Stimulated activated CD4-positive, alpha-beta T cell treated with anti-CD3 and anti-CD28 coated beads, Interleukin-1b, Interleukin-23, amount 100 ng/mL, for 48 hours (primary cell): ENCODE measurements at regions not wholly inside any gene's neighbourhood (a gene's known extent, or its start where the extent isn't known, plus 50 kb on each side); places are given as distances from the start of the nearest gene placed in this dataset.

Experiments
- DNase-seq: peaks from one replicate; pipeline ENCODE4 v3.0.0-alpha.2; 2020

DNA sequence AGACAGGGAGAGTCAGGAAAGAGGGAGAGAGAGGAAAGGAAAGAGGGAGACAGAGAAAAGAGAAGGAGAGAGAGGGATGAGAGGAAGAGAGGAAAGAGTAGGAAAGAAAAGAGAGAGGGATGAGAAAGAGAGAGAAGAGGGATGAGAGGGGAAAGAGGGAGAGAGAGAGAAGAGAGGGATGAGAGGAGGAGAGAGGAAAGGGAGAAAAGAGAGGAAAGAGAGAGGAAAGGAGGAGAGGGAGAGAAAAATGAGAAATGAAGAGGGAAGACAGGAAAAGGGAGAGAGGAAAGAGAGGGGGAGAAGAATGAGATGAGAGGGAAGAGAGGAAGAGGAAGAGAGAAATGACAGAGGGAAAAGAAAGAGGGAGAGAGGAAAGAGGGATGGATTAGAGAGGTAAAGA is 207.0 kb upstream of the SKOR2 start:
- no peak for DNase-seq

GRCh38 chr18:47457614-47458013 is 206.2 kb upstream of the SKOR2 start:
- DNase-seq, result no peak

DNA sequence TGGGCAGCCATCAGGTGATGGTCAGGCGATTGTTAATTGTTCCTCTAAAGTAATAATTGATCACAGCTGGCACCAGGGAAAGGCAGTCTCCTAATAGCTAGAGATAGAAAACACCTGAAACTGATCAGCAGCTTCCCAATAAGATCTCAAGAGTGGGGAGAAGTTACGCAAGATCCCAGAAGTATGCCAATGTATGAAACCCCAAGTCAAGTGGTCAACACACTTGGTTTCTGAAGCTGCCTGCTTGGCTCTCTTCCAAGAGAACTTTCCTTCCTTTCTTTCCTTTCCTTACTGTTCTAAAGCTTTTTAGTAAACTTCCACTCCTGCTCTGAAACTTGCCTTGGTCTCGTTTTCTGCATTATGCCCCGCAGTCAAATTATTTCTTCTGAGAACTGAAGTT is 201.6 kb upstream of the SKOR2 start:
- DNase-seq, result no peak

DNA sequence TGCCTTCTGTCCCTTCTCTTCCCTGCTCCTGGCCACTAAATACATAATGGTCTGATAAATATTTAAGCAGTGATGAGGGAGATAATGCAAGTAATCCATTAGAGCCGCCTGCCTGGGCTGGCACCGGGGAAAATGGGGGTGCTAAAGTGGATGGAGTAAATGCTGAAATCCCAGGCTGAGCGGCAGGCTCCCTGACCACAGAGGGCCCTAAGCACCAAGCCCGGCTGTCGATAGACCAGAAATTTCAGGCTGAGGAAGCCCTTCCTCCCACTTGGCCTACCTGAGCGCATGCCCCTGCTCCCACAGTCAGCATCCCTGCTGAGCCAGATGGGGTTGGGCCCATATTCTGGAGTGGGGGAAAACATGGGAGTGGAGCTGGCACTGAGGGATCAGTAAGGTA is 197.5 kb upstream of the SKOR2 start:
- no peak for DNase-seq

GRCh38 chr18:47441914-47442313 is 190.5 kb upstream of the SKOR2 start:
- DNase-seq, result no peak

DNA sequence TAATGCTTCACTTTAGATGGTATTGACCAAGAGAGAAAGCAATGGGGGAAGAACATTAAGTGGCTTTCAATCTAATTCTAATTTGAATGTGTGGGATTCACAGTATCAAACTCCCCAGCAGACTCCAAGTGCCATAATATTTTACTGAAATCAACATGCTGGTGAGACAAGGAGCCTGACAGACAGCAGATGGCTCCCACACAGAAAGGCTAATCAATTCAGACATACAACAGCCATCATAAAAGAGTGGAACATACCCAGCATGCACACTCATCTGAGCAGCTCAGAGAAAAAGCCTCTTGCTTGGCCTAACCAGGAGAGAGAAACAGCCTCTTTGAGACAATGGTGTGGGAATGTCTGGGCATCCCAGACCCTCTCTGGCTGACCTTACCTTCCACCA is 186.5 kb upstream of the SKOR2 start:
- no peak for DNase-seq

DNA sequence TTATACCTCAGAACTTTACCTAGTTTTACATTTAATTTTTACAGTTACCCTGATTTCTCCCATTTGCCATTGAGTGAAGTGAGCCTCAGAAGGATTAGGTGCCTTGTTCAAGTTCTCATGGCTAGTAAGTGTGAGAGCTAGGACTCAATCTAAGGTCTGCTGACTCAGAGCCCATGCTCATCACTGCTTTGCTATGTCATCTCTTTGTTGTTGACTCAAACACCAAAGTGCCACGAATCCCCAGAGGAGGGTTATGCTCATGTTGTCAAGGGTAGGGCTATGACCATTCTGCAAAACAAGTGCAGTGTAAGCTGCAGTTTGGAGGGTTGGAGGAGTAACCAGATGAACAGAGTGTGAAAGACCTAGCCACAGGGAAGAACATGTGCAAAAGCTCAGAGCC is 185.4 kb upstream of the SKOR2 start:
- DNase-seq, result no peak

DNA sequence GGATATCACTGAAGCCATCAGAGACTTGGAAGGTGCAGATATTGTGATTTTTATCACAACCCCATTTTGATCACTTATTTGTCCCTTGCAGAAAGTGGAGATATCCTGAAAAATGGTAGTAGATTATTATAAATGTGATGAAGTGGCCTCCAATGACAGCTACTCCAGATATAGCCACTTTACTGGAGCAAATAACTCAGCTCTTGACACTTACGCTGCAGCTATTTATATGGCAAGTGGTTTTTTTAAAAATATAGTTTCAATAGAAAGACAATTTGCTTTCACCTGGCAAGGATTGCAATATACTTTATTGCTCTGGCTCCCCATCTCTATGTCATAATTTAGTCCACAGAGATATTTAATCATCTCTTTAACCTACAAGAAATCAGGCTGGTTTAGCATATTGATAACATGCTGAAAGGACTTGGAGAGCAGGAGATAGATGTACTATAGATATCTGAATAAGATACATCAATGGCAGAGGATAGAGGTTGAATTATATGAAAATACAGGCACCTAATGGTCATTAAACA is 182.8 kb upstream of the SKOR2 start:
- no peak for DNase-seq

GRCh38 chr18:47427923-47428637 is 176.6 kb upstream of the SKOR2 start:
- no peak for DNase-seq

- DNase-seq, result no peak
Measured at GRCh38 chr18:47427072-47427471, 175.6 kb upstream of the SKOR2 start.

- DNase-seq, result no peak
Measured at GRCh38 chr18:47425365-47425764, 173.9 kb upstream of the SKOR2 start.

- DNase-seq, result no peak
Measured at GRCh38 chr18:47422524-47422923, 171.1 kb upstream of the SKOR2 start.

DNA sequence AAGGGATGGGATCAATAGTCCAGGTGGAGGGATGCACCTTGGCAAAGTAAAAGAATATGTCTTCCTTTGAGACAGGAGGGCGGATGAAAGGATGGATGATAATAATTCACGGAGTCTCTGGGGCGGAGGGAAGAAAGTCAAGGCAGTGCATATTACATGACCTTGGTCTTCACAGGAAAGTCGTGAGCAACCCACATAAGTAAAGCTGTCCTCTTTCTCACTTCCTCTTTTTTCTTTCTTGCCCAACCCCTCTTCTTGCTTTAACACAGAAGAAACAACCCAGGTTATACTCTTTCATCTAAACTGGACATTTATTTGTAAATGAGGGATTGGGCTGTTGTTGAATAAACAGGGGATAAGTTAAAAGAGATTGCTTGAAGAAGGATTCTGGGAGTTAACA is 168.7 kb upstream of the SKOR2 start:
- no peak for DNase-seq

GRCh38 chr18:47418746-47419145 is 167.3 kb upstream of the SKOR2 start:
- DNase-seq, result no peak

GRCh38 chr18:47417807-47418206 is 166.3 kb upstream of the SKOR2 start:
- no peak for DNase-seq

GRCh38 chr18:47415881-47416280 is 164.4 kb upstream of the SKOR2 start:
- no peak for DNase-seq

GRCh38 chr18:47413327-47413726 is 161.9 kb upstream of the SKOR2 start:
- DNase-seq, result no peak

DNA sequence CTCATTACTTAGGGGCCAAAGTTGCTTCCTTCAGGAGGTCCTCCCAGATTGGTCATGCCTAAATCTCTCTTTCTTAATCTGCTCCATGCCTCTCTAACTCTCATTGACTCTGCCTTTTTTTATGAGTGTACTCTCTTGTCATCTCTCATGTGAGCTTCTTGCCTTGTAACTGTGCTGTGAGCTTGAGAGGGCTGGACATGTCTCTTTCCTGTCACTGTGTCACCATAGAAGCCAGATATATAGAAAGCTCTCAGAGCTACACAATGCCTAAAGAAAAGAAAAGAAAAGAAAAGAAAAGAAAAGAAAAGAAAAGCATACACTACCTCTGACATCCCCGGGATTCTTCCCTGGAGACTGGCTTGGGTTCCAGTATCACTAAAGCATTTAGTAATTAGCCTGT is 161.5 kb upstream of the SKOR2 start:
- no peak for DNase-seq

DNA sequence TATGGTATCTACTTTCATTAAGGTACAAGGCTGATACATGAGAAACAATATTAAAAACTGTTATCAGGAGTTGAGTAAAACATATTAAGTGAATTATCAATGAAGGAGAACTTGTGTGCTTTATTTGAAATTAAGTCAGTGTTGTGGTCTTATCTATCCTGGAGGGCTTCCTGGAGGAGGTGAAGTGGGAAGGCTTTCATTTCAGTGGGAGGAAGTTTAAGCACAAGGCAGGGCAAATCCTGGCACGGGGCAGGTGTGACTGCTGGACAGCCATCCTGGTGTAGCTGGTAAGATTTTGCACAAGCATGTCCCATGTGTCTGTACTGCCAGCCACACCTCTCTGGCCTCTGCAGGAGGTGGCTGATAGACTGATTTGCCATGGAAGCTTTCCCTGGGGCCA is 159.7 kb upstream of the SKOR2 start:
- DNase-seq, result no peak

- no peak for DNase-seq
Measured at GRCh38 chr18:47410139-47410538, 158.7 kb upstream of the SKOR2 start.

GRCh38 chr18:47409519-47409918 is 158.1 kb upstream of the SKOR2 start:
- no peak for DNase-seq

DNA sequence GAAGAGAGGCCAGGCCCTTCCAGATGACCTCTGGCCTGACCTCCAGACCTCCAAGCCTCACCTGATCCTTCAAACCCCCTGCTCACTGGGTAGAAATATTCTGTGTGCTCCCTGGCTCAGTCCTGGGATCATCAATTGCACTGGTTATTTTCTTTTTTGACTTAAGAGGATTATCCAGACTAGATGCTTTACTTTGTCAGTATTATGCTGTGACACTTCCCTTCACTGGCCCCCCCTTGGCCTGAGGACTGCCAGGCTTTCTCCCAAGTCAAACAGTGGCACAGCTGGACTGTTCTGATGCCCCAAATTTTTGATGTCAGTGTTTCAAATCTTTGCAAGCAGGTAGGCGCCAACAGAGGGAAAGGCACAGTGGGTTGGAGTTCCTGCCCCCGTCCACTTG is 156.3 kb upstream of the SKOR2 start:
- no peak for DNase-seq

DNA sequence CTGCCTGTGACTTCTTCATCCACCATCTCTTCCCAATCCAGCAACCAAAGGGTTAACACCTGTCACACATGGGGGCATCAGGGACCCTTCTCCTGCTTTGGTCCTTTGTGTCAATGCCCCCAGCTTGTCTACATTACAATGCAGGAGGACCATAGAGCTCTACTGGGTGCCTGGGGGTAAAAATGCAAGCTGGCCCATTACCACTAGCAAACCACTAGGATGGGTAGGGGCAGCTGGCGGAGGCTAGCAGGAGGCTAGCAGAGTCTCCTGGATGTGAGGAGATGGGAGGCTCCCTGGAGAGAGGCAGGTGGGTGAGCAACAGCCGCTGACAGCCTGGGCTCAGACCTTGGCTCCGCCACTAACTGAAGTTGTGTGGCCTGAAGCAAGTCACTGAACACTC is 153.4 kb upstream of the SKOR2 start:
- DNase-seq, result no peak

GRCh38 chr18:47403949-47404348 is 152.5 kb upstream of the SKOR2 start:
- no peak for DNase-seq

GRCh38 chr18:47403317-47403716 is 151.9 kb upstream of the SKOR2 start:
- DNase-seq, result no peak
